ENCODE measurements at regions not wholly inside any gene's neighbourhood (a gene's known extent, or its start where the extent isn't known, plus 50 kb on each side); places are given as distances from the start of the nearest gene placed in this dataset.

- TF ChIP-seq, protein P1, sequence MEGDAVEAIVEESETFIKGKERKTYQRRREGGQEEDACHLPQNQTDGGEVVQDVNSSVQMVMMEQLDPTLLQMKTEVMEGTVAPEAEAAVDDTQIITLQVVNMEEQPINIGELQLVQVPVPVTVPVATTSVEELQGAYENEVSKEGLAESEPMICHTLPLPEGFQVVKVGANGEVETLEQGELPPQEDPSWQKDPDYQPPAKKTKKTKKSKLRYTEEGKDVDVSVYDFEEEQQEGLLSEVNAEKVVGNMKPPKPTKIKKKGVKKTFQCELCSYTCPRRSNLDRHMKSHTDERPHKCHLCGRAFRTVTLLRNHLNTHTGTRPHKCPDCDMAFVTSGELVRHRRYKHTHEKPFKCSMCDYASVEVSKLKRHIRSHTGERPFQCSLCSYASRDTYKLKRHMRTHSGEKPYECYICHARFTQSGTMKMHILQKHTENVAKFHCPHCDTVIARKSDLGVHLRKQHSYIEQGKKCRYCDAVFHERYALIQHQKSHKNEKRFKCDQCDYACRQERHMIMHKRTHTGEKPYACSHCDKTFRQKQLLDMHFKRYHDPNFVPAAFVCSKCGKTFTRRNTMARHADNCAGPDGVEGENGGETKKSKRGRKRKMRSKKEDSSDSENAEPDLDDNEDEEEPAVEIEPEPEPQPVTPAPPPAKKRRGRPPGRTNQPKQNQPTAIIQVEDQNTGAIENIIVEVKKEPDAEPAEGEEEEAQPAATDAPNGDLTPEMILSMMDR (IDR thresholded peaks at IDR 0.05): no peak
- TF ChIP-seq SIN3A (IDR thresholded peaks at IDR 0.05; ENCODE audit: borderline replicate concordance, insufficient read depth, low read depth, low read length) (no peak), REST (IDR thresholded peaks at IDR 0.05; ENCODE audit: insufficient read depth in 1 of 2, low read depth in 2 of 2, low read length in 1 of 2) (no peak)
Observed at GRCh38 chr10:106224676-106225075, 939.8 kb downstream of the SORCS1 start.

All from Panc1 (cell line).